CD4-positive, alpha-beta T cell treated with Interleukin-15 for 4 hours (primary cell): ENCODE measurements at regions not wholly inside any gene's neighbourhood (a gene's known extent, or its start where the extent isn't known, plus 50 kb on each side); places are given as distances from the start of the nearest gene placed in this dataset.
A peak's percentile ranks its signal among the peaks of the same experiment; 100 is the strongest.

Experiments
- DNase-seq: peaks from one replicate; pipeline ENCODE4 v3.0.0-alpha.2; 2020; ENCODE audit warnings: low spot score

GRCh38 chr2:195498176-195498575, 158.8 kb upstream of the SLC39A10 start:
- DNase-seq, result peak; percentile 77

- DNase-seq, result no peak
Measured at GRCh38 chr2:195496991-195497390, 160.0 kb upstream of the SLC39A10 start.

GRCh38 chr2:195495966-195496365, 161.1 kb upstream of the SLC39A10 start:
- no peak for DNase-seq

- no peak for DNase-seq
Measured at GRCh38 chr2:195495351-195495750, 161.7 kb upstream of the SLC39A10 start.

- DNase-seq, result no peak
Measured at GRCh38 chr2:195494451-195494850, 162.6 kb upstream of the SLC39A10 start.

GRCh38 chr2:195493416-195493815, 163.6 kb upstream of the SLC39A10 start:
- DNase-seq, result no peak

- no peak for DNase-seq
Measured at GRCh38 chr2:195490319-195490718, 166.7 kb upstream of the SLC39A10 start.

GRCh38 chr2:195489101-195489500, 167.9 kb upstream of the SLC39A10 start:
- DNase-seq, result no peak

- DNase-seq, result no peak
Measured at GRCh38 chr2:195488567-195488966, 168.5 kb upstream of the SLC39A10 start.

GRCh38 chr2:195486987-195487644, 169.9 kb upstream of the SLC39A10 start:
- DNase-seq, result peak; percentile 40

- peak; percentile 24 for DNase-seq
Measured at GRCh38 chr2:195486520-195486919, 170.5 kb upstream of the SLC39A10 start.

GRCh38 chr2:195482010-195482409, 175.0 kb upstream of the SLC39A10 start:
- DNase-seq, result no peak

- DNase-seq, result no peak
Measured at GRCh38 chr2:195480121-195480520, 176.9 kb upstream of the SLC39A10 start.

- no peak for DNase-seq
Measured at GRCh38 chr2:195479407-195479806, 177.6 kb upstream of the SLC39A10 start.

- DNase-seq, result no peak
Measured at GRCh38 chr2:195477996-195478382, 179.0 kb upstream of the SLC39A10 start.

GRCh38 chr2:195477248-195477995, 179.6 kb upstream of the SLC39A10 start:
- peak; percentile 32 for DNase-seq

GRCh38 chr2:195475336-195475735, 181.7 kb upstream of the SLC39A10 start:
- DNase-seq, result no peak

- DNase-seq, result no peak
Measured at GRCh38 chr2:195473862-195474261, 183.2 kb upstream of the SLC39A10 start.

GRCh38 chr2:195472501-195473234, 184.4 kb upstream of the SLC39A10 start:
- DNase-seq, result no peak

GRCh38 chr2:195471807-195472206, 185.2 kb upstream of the SLC39A10 start:
- no peak for DNase-seq

- no peak for DNase-seq
Measured at GRCh38 chr2:195471163-195471562, 185.9 kb upstream of the SLC39A10 start.

GRCh38 chr2:195470622-195471021, 186.4 kb upstream of the SLC39A10 start:
- DNase-seq, result no peak

GRCh38 chr2:195468771-195469170, 188.3 kb upstream of the SLC39A10 start:
- no peak for DNase-seq
